K562 (cell line): ENCODE measurements at regions not wholly inside any gene's neighbourhood (a gene's known extent, or its start where the extent isn't known, plus 50 kb on each side); places are given as distances from the start of the nearest gene placed in this dataset.
A peak's percentile ranks its signal among the peaks of the same experiment; 100 is the strongest.

ENCODE experiments used
- CHD1 ChIP-seq: fragments of 200-600 bp; sonication (generic); IDR thresholded peaks from one replicate; pipeline ENCODE4 v1.6.1; 2012; ENCODE audit warnings: mild to moderate bottlenecking, moderate library complexity, low read length, inconsistent platforms
- COPS2 ChIP-seq: fragments of 450-650 bp; conservative IDR thresholded peaks from 2 replicates; pipeline ENCODE4 v1.6.1; 2016; ENCODE audit warnings: mild to moderate bottlenecking, moderate library complexity
- ETS2 ChIP-seq: IDR thresholded peaks from 2 replicates; pipeline ENCODE4 v1.6.1; 2016; ENCODE audit warnings: borderline replicate concordance, missing genetic modification characterization, mild to moderate bottlenecking, moderate library complexity, missing compliant biosample characterization; ENCODE audit not compliant: poor library complexity, severe bottlenecking
- HDGF ChIP-seq: fragments of 450-650 bp; IDR thresholded peaks from 2 replicates; pipeline ENCODE4 v1.6.1; 2016
- PHF8 ChIP-seq: fragments of 200-600 bp; sonication (generic); IDR thresholded peaks from 2 replicates; pipeline ENCODE4 v1.6.1; 2012; ENCODE audit warnings: mixed run types, mild to moderate bottlenecking, inconsistent platforms, low read length, moderate library complexity, borderline replicate concordance
- SETDB1 ChIP-seq: IDR thresholded peaks from one replicate; pipeline ENCODE4 v1.6.1; 2012; ENCODE audit warnings: low read length, control low read depth, inconsistent platforms
- SMARCC2 ChIP-seq: fragments of 450-650 bp; IDR thresholded peaks from 2 replicates; pipeline ENCODE4 v1.6.1; 2017; ENCODE audit warnings: antibody characterized with exemption, moderate library complexity, mild to moderate bottlenecking, low read depth
- SRF ChIP-seq, 2 experiments: fragments of 250-450, 450-650 bp in 1 of 2; sonication (Bioruptor Pico) in 1 of 2; sonication (generic) in 1 of 2; formaldehyde crosslinking; IDR thresholded peaks; 2 replicates each; pipeline versions ENCODE4 v1.5.0 to v1.5.1; 2020 to 2022; ENCODE audit warnings: mild to moderate bottlenecking in 1 of 2, missing genetic modification reagents in 1 of 2
- TAF1 ChIP-seq: IDR thresholded peaks from 2 replicates; pipeline ENCODE4 v1.6.1; 2011; ENCODE audit warnings: mild to moderate bottlenecking, low read length, moderate library complexity; ENCODE audit not compliant: insufficient read depth, control insufficient read depth, severe bottlenecking; ENCODE audit errors: extremely low read depth
- TBL1XR1 ChIP-seq, 2 experiments: IDR thresholded peaks; 2 replicates each; pipeline ENCODE4 v1.6.1; 2012; ENCODE audit warnings: improper control_type of control experiment in 2 of 2, low read length in 2 of 2, mild to moderate bottlenecking in 1 of 2
- TSC22D4 ChIP-seq: fragments of 450-650 bp; IDR thresholded peaks from 2 replicates; pipeline ENCODE4 v1.6.1; 2016; ENCODE audit warnings: missing genetic modification characterization, missing biosample characterization, control low read depth
- ZFP30 ChIP-seq: fragments of 250-450 bp; sonication (Bioruptor Pico); IDR thresholded peaks from 2 replicates; pipeline ENCODE4 v1.8.0; 2022; ENCODE audit warnings: moderate library complexity, mild to moderate bottlenecking, inconsistent platforms, borderline replicate concordance
- ZNF197 ChIP-seq: fragments of 200-800 bp; sonication (Bioruptor generic); IDR thresholded peaks from 2 replicates; pipeline ENCODE4 v1.6.1; 2016; ENCODE audit warnings: low read depth, missing genetic modification characterization, missing compliant biosample characterization
- TF ChIP-seq, protein P1 (sequence below): sonication (generic); formaldehyde crosslinking; IDR thresholded peaks from 2 replicates; pipeline ENCODE4 v1.8.1; 2023; ENCODE audit warnings: mild to moderate bottlenecking, missing genetic modification reagents
- TF ChIP-seq, protein P2 (sequence below), 2 experiments: IDR thresholded peaks in 1 of 2; conservative IDR thresholded peaks in 1 of 2; 2 replicates each; pipeline ENCODE4 v1.6.1; 2016; ENCODE audit warnings: low read depth in 2 of 2, mild to moderate bottlenecking in 1 of 2, missing compliant biosample characterization in 1 of 2, missing genetic modification characterization in 1 of 2, moderate library complexity in 1 of 2
- TF ChIP-seq, protein P3 (sequence below): fragments of 450-650 bp; formaldehyde crosslinking; IDR thresholded peaks from 2 replicates; pipeline ENCODE4 v1.4.0; 2020; ENCODE audit warnings: mild to moderate bottlenecking, mixed read lengths
- TF ChIP-seq, protein P4 (sequence below): fragments of 250-450 bp; sonication (Bioruptor Pico); IDR thresholded peaks from 2 replicates; pipeline ENCODE4 v1.8.0; 2021; ENCODE audit warnings: borderline replicate concordance, mild to moderate bottlenecking, moderate library complexity; ENCODE audit not compliant: poor library complexity, severe bottlenecking
- TF ChIP-seq, protein P5 (sequence below), 2 experiments: fragments of 450-650 bp in 1 of 2; sonication (generic) in 1 of 2; formaldehyde crosslinking; conservative IDR thresholded peaks; 2 replicates each; pipeline versions ENCODE4 v1.4.0 to v1.8.1; 2020 to 2022; ENCODE audit warnings: mild to moderate bottlenecking in 1 of 2, missing genetic modification reagents in 1 of 2

DNA sequence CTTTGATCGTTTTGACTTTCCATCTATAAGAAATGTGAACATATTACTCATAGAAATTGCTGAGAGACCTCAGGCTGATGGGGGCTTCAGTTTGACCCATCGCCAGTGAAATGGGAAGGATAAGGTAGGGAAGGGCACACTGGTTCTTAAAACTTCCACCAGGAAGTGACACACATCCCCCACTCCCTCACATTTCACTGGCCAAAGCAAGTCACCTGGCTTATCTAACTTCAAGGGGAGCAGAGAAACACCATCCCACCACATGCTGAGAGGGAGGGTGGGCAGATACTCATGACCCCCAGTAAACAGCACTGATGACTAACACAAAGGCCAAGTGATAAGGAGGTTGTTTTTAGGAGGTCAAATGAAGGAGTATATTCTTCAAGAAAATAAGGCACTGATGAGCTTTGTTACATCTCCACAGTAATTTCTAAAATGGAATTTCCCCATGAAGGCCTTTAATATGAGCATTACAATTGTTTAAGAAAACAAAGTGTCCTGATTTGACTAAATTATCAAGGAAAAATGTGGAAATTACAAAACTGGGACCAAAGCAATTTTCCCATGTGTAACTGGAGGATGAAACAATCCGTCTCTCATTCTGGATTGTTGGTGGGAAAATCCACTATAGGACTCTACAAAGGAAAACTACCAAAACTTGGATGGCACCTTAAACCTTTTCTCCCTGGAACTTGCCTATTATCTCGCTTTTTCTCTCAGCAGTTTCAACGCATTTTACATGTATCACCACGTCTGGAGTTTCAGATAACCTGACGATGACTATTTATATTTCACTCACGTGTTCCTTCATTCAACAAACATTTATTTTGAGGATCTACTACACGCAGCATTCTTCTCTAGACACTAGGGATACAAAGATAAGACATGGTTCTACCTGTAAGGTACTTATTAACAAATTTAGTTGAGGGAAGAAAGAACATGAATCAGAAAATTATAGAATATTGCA is 91.8 kb upstream of the EEA1 start (continued):
- no peak for TF ChIP-seq ZNF197
- no peak for TF ChIP-seq SETDB1
- peak; percentile 20; the same call in 1 of the 2 replicates for TF ChIP-seq SMARCC2
- TF ChIP-seq SRF (CRISPR knock-in tag; IDR thresholded peaks at IDR 0.05): 0 out of 4 replicates have a peak, but pooled peaks of 1 of the 2 experiments have one; percentile 1
- TF ChIP-seq TSC22D4 (tag): no peak
- no peak for TF ChIP-seq CHD1
- TF ChIP-seq ZFP30 (CRISPR knock-in tag): no peak
- TF ChIP-seq ETS2 (tag): no peak
- TF ChIP-seq, protein P1, sequence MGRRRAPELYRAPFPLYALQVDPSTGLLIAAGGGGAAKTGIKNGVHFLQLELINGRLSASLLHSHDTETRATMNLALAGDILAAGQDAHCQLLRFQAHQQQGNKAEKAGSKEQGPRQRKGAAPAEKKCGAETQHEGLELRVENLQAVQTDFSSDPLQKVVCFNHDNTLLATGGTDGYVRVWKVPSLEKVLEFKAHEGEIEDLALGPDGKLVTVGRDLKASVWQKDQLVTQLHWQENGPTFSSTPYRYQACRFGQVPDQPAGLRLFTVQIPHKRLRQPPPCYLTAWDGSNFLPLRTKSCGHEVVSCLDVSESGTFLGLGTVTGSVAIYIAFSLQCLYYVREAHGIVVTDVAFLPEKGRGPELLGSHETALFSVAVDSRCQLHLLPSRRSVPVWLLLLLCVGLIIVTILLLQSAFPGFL: no peak
- TF ChIP-seq, protein P2, sequence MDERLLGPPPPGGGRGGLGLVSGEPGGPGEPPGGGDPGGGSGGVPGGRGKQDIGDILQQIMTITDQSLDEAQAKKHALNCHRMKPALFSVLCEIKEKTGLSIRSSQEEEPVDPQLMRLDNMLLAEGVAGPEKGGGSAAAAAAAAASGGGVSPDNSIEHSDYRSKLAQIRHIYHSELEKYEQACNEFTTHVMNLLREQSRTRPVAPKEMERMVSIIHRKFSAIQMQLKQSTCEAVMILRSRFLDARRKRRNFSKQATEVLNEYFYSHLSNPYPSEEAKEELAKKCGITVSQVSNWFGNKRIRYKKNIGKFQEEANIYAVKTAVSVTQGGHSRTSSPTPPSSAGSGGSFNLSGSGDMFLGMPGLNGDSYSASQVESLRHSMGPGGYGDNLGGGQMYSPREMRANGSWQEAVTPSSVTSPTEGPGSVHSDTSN (CRISPR knock-in tag; IDR thresholded peaks at IDR 0.05; ENCODE audit: low read depth): no peak
- TF ChIP-seq, protein P2 (tag; conservative IDR thresholded peaks at IDR 0.05; ENCODE audit: low read depth): no peak
- no peak for TF ChIP-seq COPS2
- no peak for TF ChIP-seq PHF8
- no peak for TF ChIP-seq TAF1
- TF ChIP-seq, protein P3, sequence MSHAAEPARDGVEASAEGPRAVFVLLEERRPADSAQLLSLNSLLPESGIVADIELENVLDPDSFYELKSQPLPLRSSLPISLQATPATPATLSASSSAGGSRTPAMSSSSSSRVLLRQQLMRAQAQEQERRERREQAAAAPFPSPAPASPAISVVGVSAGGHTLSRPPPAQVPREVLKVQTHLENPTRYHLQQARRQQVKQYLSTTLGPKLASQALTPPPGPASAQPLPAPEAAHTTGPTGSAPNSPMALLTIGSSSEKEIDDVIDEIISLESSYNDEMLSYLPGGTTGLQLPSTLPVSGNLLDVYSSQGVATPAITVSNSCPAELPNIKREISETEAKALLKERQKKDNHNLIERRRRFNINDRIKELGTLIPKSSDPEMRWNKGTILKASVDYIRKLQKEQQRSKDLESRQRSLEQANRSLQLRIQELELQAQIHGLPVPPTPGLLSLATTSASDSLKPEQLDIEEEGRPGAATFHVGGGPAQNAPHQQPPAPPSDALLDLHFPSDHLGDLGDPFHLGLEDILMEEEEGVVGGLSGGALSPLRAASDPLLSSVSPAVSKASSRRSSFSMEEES (CRISPR knock-in tag): no peak
- TF ChIP-seq, protein P4, sequence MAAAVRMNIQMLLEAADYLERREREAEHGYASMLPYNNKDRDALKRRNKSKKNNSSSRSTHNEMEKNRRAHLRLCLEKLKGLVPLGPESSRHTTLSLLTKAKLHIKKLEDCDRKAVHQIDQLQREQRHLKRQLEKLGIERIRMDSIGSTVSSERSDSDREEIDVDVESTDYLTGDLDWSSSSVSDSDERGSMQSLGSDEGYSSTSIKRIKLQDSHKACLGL (CRISPR knock-in tag): no peak
- no peak for TF ChIP-seq HDGF
- TF ChIP-seq, protein P5, sequence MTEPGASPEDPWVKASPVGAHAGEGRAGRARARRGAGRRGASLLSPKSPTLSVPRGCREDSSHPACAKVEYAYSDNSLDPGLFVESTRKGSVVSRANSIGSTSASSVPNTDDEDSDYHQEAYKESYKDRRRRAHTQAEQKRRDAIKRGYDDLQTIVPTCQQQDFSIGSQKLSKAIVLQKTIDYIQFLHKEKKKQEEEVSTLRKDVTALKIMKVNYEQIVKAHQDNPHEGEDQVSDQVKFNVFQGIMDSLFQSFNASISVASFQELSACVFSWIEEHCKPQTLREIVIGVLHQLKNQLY (CRISPR knock-in tag; conservative IDR thresholded peaks at IDR 0.05): no peak
- TF ChIP-seq TBL1XR1 (IDR thresholded peaks at IDR 0.05; ENCODE audit: low read length in 2 of 2): peak in 1 of 2 experiments; percentile 67; a peak in 1 of 4 replicates
